NB4 (cell line): ENCODE measurements at regions not wholly inside any gene's neighbourhood (a gene's known extent, or its start where the extent isn't known, plus 50 kb on each side); places are given as distances from the start of the nearest gene placed in this dataset.

Source experiments
- DNase-seq: peaks from one replicate; pipeline ENCODE4 v3.0.0; 2010; ENCODE audit warnings: low read depth
- H3K4me3 ChIP-seq: one replicate; pipeline ENCODE4 v1.5.1; 2011; ENCODE audit warnings: mild to moderate bottlenecking, low read depth, low read length, moderate library complexity
- MYC ChIP-seq: IDR thresholded peaks from 2 replicates; pipeline ENCODE4 v1.6.1; 2011; ENCODE audit warnings: low read depth, low read length
- POLR2A ChIP-seq: IDR thresholded peaks from 2 replicates; pipeline ENCODE4 v1.6.1; 2011; ENCODE audit warnings: mild to moderate bottlenecking; ENCODE audit not compliant: insufficient read length; ENCODE audit errors: extremely low read depth
- TF ChIP-seq, protein P1 (sequence below): IDR thresholded peaks from 2 replicates; pipeline ENCODE4 v1.6.1; 2011; ENCODE audit warnings: low read depth, low read length
- TF ChIP-seq, protein P2 (sequence below): IDR thresholded peaks from one replicate; pipeline ENCODE4 v1.5.1; 2012; ENCODE audit warnings: low read depth, low read length

DNA sequence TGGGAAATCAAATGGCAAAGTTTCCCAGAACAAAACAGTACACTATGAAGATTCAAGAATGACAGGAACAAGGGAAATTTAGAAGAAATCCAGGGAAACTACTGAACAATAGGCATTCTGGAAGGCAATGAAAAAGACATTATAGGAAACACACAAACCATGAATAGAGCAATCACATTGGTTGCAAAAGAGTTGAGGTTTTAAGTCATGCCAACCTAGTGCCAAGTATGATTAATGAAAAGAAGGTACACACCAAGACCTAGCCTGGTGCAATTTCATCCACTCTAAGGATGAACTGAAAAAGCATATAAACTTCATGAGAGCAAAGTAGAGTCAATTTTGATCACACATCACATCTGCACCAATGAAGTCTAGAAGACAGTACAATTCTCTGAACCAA is 326.9 kb downstream of the PDHA2 start:
- DNase-seq = no peak
- H3K4me3 ChIP-seq = no peak overlapping the region
- TF ChIP-seq, protein P1, sequence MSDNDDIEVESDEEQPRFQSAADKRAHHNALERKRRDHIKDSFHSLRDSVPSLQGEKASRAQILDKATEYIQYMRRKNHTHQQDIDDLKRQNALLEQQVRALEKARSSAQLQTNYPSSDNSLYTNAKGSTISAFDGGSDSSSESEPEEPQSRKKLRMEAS = no peak

DNA sequence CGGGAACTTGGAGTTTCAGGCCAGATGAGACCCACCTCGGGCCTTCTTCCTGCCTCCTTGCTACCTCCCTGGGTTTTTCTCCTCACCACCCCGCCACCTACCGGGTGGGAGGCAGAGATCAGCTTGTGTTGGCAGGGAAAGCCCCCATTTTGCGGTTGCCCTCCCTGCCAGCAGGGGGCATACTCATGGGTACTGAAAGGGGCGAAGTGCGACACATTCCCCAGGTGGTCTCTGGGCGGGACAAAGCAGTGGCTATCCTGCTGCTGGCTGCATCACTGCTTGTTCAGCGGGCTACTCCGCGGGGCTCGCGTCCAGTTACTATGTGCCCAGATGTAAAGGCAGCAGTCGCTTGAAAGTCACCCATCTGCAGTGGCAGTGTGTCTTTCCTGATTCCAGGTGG is 330.3 kb downstream of the PDHA2 start:
- peak; percentile 1 for DNase-seq
- no peak for TF ChIP-seq POLR2A
- TF ChIP-seq, protein P1 = no peak
- no peak for TF ChIP-seq MYC
- TF ChIP-seq, protein P2, sequence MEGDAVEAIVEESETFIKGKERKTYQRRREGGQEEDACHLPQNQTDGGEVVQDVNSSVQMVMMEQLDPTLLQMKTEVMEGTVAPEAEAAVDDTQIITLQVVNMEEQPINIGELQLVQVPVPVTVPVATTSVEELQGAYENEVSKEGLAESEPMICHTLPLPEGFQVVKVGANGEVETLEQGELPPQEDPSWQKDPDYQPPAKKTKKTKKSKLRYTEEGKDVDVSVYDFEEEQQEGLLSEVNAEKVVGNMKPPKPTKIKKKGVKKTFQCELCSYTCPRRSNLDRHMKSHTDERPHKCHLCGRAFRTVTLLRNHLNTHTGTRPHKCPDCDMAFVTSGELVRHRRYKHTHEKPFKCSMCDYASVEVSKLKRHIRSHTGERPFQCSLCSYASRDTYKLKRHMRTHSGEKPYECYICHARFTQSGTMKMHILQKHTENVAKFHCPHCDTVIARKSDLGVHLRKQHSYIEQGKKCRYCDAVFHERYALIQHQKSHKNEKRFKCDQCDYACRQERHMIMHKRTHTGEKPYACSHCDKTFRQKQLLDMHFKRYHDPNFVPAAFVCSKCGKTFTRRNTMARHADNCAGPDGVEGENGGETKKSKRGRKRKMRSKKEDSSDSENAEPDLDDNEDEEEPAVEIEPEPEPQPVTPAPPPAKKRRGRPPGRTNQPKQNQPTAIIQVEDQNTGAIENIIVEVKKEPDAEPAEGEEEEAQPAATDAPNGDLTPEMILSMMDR = no peak
- no peak overlapping the region for H3K4me3 ChIP-seq

DNA sequence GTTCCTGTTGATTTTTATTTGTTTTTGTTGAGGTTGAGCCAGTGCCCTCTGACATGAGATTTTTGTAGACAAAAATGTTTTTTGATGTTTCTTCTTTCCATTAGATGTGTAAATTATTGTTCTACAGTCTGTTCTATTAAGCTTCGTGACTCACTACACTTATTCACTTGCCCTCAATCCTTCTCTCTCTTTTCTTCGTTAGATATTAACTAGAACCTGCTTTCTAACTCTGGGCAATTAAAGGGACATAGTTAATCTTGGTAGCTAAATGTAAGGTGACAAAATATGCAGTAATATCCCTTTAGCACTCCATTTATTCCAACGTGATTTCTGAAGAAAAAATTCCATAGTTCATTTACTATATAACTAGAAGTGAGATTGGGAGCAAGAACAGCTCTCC is 333.9 kb downstream of the PDHA2 start:
- no peak for DNase-seq

DNA sequence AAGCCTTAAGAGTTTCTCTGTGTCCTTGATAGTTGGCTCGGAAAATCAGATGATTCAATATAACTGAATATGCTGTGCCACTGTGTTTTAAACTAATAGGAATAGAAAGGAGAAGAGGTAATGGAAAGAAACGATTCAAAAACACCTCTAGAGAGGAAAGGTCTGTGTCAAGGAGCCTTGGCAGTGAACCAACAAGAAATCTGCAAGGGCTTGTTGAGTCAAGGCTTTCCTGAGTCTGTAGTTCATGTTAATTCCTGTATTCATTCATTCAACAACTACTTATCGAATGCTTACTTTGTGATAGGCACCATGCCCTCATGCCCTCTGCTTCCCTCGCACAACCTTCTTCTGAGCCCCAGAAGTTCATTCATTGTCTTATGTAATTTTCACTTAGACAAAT is 336.0 kb downstream of the PDHA2 start:
- H3K4me3 ChIP-seq = no peak overlapping the region
- TF ChIP-seq, protein P2 = no peak
- TF ChIP-seq MYC = no peak
- TF ChIP-seq, protein P1 = no peak
- DNase-seq = no peak

More for the DNA sequence above, 333.9 kb downstream of the PDHA2 start:
- TF ChIP-seq, protein P2 = no peak
- TF ChIP-seq POLR2A = no peak
- TF ChIP-seq, protein P1 = no peak
- no peak for TF ChIP-seq MYC
- no peak overlapping the region for H3K4me3 ChIP-seq

DNA sequence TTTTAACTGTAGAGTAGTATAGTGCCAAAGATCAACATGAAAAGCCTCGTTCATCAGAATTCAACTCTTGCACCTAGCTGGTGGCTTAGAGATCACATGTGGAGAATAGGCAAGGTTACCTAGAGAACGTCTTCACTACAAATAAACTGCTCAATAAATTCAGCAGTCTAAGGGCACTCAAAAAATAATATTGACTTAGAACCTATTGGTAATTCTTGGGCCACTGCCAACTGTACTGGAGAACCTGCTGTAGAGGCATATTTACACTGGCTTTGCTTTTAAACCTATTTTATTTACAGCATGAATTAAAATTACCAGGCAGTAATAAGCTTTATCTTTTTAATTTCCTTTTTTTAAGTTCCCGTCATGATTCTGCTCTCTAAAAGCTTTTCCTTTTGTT is 343.7 kb downstream of the PDHA2 start:
- no peak overlapping the region for H3K4me3 ChIP-seq
- no peak for DNase-seq
- TF ChIP-seq POLR2A (no peak), MYC (no peak)
- TF ChIP-seq, protein P2 = no peak
- TF ChIP-seq, protein P1 = no peak

DNA sequence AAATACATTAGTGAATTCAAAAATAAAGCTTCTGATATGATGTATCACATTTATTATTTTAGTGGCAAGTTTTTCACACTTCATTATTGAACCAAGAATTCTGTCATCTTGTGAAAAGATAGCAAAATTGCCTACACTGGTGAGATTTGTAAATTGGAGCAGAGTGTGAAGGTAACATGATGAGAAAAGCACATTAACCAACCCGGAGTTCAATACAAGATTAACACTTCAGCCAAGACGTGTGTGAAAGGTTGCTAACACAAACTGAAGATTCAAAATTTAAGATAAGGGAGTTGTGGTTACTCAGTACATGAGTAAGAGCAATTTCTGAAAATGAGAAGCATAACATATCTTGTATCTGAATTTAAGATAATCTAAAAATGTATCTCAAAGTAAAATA is 346.7 kb downstream of the PDHA2 start:
- no peak for DNase-seq
- H3K4me3 ChIP-seq = no peak overlapping the region
- TF ChIP-seq MYC = no peak
- TF ChIP-seq, protein P1 = no peak
- no peak for TF ChIP-seq POLR2A
- TF ChIP-seq, protein P2 = no peak
